ENCODE measurements at regions not wholly inside any gene's neighbourhood (a gene's known extent, or its start where the extent isn't known, plus 50 kb on each side); places are given as distances from the start of the nearest gene placed in this dataset.

DNA sequence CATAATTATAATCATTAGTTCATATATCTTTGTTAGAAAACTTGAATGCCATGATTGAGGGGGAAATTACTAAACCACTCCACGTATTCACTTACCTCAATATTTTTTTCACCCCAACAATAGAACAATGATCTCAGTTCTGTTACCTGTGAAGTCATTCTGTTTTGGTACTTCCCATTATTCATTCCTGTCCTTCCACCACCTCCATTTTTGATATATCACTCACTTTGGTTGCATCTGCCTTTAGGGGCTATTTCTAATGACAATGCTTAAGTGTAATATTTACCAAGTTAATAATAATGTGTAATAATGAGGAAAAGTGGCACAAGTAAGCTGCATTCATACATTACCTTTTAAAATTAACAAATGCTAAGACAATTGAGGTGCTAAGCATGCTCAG is 218.4 kb downstream of the SPATA31D1 start:
- Histone ChIP-seq H3K9me3 (replicated peaks; ENCODE audit: control insufficient read depth, low read depth, low read length) (peaks cover 2% of the 10 kb centered on the region), H3K27me3 (ENCODE audit: control insufficient read depth, insufficient read depth, low read length) (no peaks in the 10 kb centered on the region), H3K27ac (ENCODE audit: low read length) (no peak overlapping the region), H3K4me1 (ENCODE audit: control insufficient read depth, insufficient read depth, low read length) (no peaks in the 10 kb centered on the region), H3K4me3 (ENCODE audit: low read length) (no peak overlapping the region), H3K36me3 (ENCODE audit: control insufficient read depth, insufficient read depth, low read length) (no peaks in the 10 kb centered on the region)
- WGBS (ENCODE audit: insufficient coverage): no CpG with 5 or more reads among the region's 1 CpG
- no peak for DNase-seq

DNA sequence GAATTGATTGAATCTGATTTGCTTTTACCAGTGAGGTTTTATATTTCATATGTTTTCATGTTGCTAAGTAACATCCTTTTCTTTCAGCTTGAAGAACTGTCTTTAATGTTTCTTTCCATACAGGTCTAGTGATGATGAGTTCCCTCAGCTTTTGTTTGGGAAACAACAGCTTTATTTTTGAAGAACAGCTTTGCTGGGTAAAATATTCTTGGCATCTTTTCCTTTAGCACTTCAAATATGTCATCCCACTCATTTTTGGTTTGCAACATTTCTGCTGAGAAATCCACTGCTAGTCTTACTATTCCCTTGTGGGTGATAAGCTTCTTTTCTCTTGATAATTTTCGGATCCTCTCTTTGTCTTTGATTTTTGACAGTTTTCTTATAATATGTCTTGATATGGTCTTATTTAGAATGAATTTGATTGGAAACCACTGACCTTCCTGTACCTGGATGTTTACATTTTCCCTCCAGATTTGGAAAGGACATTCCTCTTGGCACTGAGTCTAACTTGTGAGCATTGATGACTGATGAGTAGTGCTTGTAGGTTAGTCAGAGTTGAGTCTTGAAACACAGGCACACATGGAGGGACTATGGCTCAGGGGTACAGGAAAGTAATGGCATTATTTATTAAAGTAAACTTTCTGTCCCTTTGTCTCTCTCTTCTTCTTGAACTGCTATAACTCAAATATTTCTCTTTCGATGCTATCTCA is 220.3 kb downstream of the SPATA31D1 start:
- Histone ChIP-seq H3K36me3 (ENCODE audit: control insufficient read depth, insufficient read depth, low read length) (no peaks in the 10 kb centered on the region), H3K27ac (ENCODE audit: low read length) (no peak overlapping the region), H3K4me1 (ENCODE audit: control insufficient read depth, insufficient read depth, low read length) (no peaks in the 10 kb centered on the region), H3K9me3 (replicated peaks; ENCODE audit: control insufficient read depth, low read depth, low read length) (peaks cover 2% of the 10 kb centered on the region), H3K27me3 (ENCODE audit: control insufficient read depth, insufficient read depth, low read length) (no peaks in the 10 kb centered on the region), H3K4me3 (ENCODE audit: low read length) (no peak overlapping the region)
- WGBS (ENCODE audit: insufficient coverage): no CpG with 5 or more reads among the region's 2 CpGs
- no peak for DNase-seq

DNA sequence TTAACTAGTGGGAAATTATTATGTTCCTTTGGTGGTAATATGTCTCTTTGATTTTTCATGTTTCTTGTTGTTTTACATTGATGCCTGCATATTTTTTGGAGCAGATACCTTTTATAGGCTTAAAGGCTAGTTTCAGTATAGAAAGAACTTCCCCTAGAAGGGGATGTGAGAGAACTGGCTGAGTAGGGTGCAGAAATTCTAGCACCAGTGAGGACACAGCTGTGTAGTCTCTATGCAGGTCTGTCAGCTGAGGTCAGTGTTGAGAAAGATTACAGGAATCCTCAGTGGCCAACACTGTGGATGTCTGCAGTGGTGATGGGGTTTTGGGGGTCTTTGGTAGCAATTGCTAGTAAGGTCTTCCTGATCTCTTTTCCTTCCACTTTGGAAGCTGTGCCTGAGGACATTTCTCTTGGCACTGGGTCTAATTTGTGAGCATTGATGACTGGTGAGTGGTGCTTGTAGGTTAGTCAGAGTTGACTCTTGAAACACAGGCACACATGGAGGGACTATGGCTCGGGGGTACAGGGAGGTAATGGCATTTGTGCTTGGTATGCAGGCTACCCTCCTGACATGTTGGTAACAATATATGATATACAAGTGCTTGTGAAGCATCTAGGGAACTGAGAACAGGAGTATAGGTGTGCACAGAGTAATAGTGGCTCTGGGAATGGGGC is 221.4 kb downstream of the SPATA31D1 start:
- Histone ChIP-seq H3K4me3 (ENCODE audit: low read length) (no peak overlapping the region), H3K36me3 (ENCODE audit: control insufficient read depth, insufficient read depth, low read length) (no peaks in the 10 kb centered on the region), H3K9me3 (replicated peaks; ENCODE audit: control insufficient read depth, low read depth, low read length) (peaks cover 2% of the 10 kb centered on the region), H3K27ac (ENCODE audit: low read length) (no peak overlapping the region), H3K27me3 (ENCODE audit: control insufficient read depth, insufficient read depth, low read length) (no peaks in the 10 kb centered on the region), H3K4me1 (ENCODE audit: control insufficient read depth, insufficient read depth, low read length) (no peaks in the 10 kb centered on the region)
- DNase-seq: no peak
- 50% methylated on average over 1 of the region's 1 CpG for WGBS (ENCODE audit: insufficient coverage)

DNA sequence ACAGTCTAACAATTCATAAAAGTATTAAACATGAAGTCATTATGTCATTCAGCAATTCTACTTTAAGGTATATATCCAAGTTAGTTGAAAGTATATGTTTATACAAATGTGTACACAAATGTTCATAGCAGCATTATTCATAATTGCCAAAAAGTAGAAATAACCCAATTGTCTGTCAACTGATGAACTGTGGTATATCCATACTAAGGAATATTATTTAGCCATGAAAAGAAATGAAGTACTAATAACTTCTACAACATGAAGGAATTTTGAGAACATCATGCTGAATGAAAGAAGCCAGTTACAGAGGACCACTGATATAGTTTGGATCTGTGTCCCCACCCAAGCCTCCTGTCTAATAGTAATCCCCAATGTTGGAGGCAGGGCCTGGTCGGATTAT is 224.3 kb downstream of the SPATA31D1 start:
- Histone ChIP-seq H3K27me3 (ENCODE audit: control insufficient read depth, insufficient read depth, low read length) (no peaks in the 10 kb centered on the region), H3K27ac (ENCODE audit: low read length) (no peak overlapping the region)
- WGBS (ENCODE audit: insufficient coverage): no CpG with 5 or more reads among the region's 1 CpG

DNA sequence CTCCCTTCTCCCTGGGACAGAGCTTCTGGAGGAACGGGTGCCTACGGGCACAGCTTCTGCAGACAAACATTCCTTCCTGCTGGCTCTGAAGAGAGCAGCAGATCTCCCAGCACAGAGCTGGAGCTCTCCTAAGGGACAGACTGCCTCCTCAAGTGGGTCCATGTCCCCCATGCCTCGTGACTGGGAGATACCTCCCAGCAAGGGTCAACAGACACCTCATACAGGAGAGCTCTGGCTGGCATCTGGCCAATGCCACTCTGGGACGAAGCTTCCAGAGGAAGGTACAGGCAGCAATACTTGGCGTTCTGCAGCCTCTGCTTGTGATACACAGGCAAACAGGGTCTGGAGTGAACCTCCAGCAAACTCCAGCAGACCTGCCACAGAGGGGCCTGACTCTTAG is 227.9 kb downstream of the SPATA31D1 start:
- H3K27ac ChIP-seq (ENCODE audit: low read length): no peak overlapping the region
- no peaks in the 10 kb centered on the region for H3K27me3 ChIP-seq (ENCODE audit: control insufficient read depth, insufficient read depth, low read length)
- H3K9me3 ChIP-seq (replicated peaks; ENCODE audit: control insufficient read depth, low read depth, low read length): no peaks in the 10 kb centered on the region
- no peak for DNase-seq
- H3K4me1 ChIP-seq (ENCODE audit: control insufficient read depth, insufficient read depth, low read length): no peaks in the 10 kb centered on the region
- no peaks in the 10 kb centered on the region for H3K36me3 ChIP-seq (ENCODE audit: control insufficient read depth, insufficient read depth, low read length)
- no peak overlapping the region for H3K4me3 ChIP-seq (ENCODE audit: low read length)
- WGBS (ENCODE audit: insufficient coverage): 89% methylated on average over 5 of the region's 5 CpGs

More for the DNA sequence above, 224.3 kb downstream of the SPATA31D1 start:
- H3K4me1 ChIP-seq (ENCODE audit: control insufficient read depth, insufficient read depth, low read length): no peaks in the 10 kb centered on the region
- H3K4me3 ChIP-seq (ENCODE audit: low read length): no peak overlapping the region
- H3K36me3 ChIP-seq (ENCODE audit: control insufficient read depth, insufficient read depth, low read length): no peaks in the 10 kb centered on the region
- H3K9me3 ChIP-seq (replicated peaks; ENCODE audit: control insufficient read depth, low read depth, low read length): peaks cover 2% of the 10 kb centered on the region
- no peak for DNase-seq

DNA sequence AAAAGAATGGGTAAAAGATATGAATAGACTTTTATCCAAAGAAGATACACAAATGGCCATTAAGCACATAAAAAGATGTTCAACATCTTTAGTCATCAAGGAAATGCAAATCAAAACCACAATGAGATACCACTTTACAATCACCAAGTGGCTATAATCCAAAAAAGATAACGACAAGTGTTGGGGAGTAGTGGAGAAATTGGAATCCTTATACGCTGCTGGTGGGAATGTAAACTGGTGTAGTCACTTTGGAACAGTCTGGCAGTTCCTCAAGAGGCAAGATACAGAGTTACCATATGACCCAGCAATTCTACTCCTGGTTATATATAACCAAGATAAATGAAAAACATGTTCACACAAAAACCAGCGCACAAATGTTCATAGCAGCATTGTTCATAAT is 234.9 kb downstream of the SPATA31D1 start:
- no peaks in the 10 kb centered on the region for H3K9me3 ChIP-seq (replicated peaks; ENCODE audit: control insufficient read depth, low read depth, low read length)
- no peaks in the 10 kb centered on the region for H3K36me3 ChIP-seq (ENCODE audit: control insufficient read depth, insufficient read depth, low read length)
- H3K27ac ChIP-seq (ENCODE audit: low read length): no peak overlapping the region
- no peak overlapping the region for H3K4me3 ChIP-seq (ENCODE audit: low read length)
- DNase-seq: no peak
- no peaks in the 10 kb centered on the region for H3K4me1 ChIP-seq (ENCODE audit: control insufficient read depth, insufficient read depth, low read length)
- no CpG with 5 or more reads among the region's 3 CpGs for WGBS (ENCODE audit: insufficient coverage)
- no peaks in the 10 kb centered on the region for H3K27me3 ChIP-seq (ENCODE audit: control insufficient read depth, insufficient read depth, low read length)

DNA sequence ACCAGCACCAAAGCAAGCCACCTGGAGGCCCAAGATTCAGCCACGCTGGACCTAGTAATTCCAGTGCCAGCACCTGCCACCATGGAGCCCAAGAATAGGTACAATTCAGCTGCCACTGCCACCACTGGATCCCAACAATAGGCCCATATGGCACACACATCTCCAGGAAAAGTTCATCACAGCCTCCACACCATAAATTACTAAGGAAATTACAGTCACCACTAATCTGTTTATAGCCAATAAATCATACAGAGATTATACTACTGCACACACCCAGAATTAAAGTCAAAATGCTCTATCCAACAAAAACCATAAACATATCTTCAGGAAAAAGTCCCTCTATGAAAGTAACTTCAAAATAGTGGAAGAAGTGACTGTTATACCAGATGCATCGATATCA is 242.8 kb downstream of the SPATA31D1 start:
- H3K27ac ChIP-seq (ENCODE audit: low read length): no peak overlapping the region
- peaks cover 12% of the 10 kb centered on the region for H3K9me3 ChIP-seq (replicated peaks; ENCODE audit: control insufficient read depth, low read depth, low read length)
- H3K4me1 ChIP-seq (ENCODE audit: control insufficient read depth, insufficient read depth, low read length): no peaks in the 10 kb centered on the region
- WGBS (ENCODE audit: insufficient coverage): 100% methylated on average over 1 of the region's 2 CpGs
- no peaks in the 10 kb centered on the region for H3K36me3 ChIP-seq (ENCODE audit: control insufficient read depth, insufficient read depth, low read length)
- no peak overlapping the region for H3K4me3 ChIP-seq (ENCODE audit: low read length)
- H3K27me3 ChIP-seq (ENCODE audit: control insufficient read depth, insufficient read depth, low read length): no peaks in the 10 kb centered on the region
- no peak for DNase-seq

DNA sequence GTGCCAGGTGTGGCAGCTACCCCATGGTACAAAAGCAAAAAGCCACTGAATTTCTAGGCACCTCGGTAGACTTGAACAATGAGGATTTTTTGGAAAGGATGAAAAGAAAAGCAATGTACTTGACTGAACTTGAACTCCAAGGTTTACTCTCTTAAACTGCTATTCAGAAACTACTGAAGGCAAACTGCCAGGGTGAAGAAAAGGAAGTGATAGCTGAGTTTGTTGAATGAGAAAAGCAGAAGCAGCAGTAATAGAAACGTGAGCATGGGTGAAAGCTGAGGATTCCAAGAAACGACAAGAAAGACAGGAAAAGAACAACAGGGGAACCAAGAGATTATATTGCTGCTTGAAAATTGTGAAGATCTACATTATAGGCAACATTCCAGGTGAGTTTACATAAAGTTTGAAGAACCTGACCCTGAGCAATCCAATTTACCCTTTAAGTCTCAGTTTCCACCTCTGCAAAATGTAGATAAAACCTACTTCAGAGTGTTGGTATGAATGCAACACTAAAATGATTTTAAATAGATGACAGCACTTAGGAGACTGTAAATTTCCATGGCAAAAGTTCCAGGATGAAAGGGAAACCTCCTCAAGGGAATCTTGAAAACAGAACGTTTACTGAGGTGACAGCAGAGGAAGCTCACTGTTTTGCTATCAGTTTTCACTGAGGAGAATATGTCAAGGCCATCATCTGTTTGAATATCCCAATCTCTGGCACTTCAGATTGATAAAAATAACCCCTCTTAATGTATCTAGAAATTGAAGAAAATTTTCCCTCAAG is 245.8 kb downstream of the SPATA31D1 start:
- peak; percentile 43 for DNase-seq
- Histone ChIP-seq H3K27me3 (ENCODE audit: control insufficient read depth, insufficient read depth, low read length) (no peaks in the 10 kb centered on the region), H3K36me3 (ENCODE audit: control insufficient read depth, insufficient read depth, low read length) (no peaks in the 10 kb centered on the region), H3K9me3 (replicated peaks; ENCODE audit: control insufficient read depth, low read depth, low read length) (peaks cover 12% of the 10 kb centered on the region), H3K4me1 (ENCODE audit: control insufficient read depth, insufficient read depth, low read length) (no peaks in the 10 kb centered on the region), H3K4me3 (ENCODE audit: low read length) (no peak overlapping the region), H3K27ac (ENCODE audit: low read length) (no peak overlapping the region)
- 7% methylated on average over 2 of the region's 4 CpGs for WGBS (ENCODE audit: insufficient coverage)

DNA sequence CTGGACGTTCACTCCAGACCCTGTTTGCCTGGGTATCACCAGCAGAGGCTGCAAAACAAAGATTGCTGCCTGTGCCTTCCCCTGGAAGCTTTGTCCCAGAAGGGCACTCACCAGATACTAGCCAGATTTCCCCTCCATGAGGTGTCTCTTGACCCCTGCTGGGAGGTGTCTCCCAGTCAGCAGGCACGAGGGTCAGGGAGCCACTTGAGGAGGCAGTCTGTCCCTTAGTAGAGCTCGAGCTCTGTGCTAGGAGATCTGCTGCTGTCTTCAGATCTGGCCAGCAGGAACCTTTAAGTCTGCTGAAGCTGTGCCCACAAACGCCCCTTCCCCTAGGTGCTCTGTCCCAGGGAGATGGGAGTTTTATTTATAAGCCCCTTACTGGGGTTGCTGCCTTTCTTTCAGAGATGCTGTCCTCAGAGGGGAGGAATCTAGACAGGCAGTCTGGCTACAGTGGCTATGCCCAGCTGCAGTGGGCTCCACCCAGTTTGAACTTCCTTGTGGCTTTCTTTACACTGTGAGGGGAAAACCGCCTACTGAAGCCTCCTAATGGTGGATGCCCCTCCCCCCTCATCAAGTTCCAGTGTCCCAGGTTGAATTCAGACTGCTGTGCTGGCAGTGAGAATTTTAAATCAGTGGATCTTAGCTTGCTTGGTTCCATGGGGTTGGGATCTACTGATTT is 253.9 kb downstream of the SPATA31D1 start:
- Histone ChIP-seq H3K4me3 (ENCODE audit: low read length) (no peak overlapping the region), H3K27ac (ENCODE audit: low read length) (no peak overlapping the region), H3K27me3 (ENCODE audit: control insufficient read depth, insufficient read depth, low read length) (no peaks in the 10 kb centered on the region), H3K36me3 (ENCODE audit: control insufficient read depth, insufficient read depth, low read length) (no peaks in the 10 kb centered on the region), H3K9me3 (replicated peaks; ENCODE audit: control insufficient read depth, low read depth, low read length) (peaks cover 6% of the 10 kb centered on the region), H3K4me1 (ENCODE audit: control insufficient read depth, insufficient read depth, low read length) (no peaks in the 10 kb centered on the region)
- 75% methylated on average over 4 of the region's 5 CpGs for WGBS (ENCODE audit: insufficient coverage)
- DNase-seq: no peak

DNA sequence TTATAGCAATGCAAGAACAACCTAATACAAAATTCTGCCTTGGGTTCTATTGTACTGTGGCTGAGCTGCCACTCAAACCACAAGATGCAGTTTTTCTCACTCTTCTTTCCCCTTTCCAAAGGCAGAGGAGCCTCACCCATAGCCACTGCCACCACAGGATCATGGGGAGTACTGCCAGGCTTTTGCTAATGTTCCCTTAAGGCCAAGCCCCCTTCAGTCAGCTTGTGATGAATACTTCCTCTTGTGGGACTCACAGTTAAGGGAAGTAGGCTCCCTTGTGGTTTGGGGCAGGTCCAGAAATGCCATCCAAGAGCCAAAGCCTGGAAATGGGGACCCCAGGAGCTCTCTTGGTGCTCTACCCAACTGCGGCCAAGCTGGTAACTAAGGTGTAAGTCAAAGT is 258.7 kb downstream of the SPATA31D1 start:
- Histone ChIP-seq H3K4me3 (ENCODE audit: low read length) (no peak overlapping the region), H3K27ac (ENCODE audit: low read length) (no peak overlapping the region), H3K36me3 (ENCODE audit: control insufficient read depth, insufficient read depth, low read length) (no peaks in the 10 kb centered on the region), H3K4me1 (ENCODE audit: control insufficient read depth, insufficient read depth, low read length) (no peaks in the 10 kb centered on the region), H3K9me3 (replicated peaks; ENCODE audit: control insufficient read depth, low read depth, low read length) (peaks cover 2% of the 10 kb centered on the region), H3K27me3 (ENCODE audit: control insufficient read depth, insufficient read depth, low read length) (no peaks in the 10 kb centered on the region)
- peak; percentile 55 for DNase-seq
- no CpG with 5 or more reads among the region's 1 CpG for WGBS (ENCODE audit: insufficient coverage)

Data from muscle of leg (tissue), 3 donors.